SKM-1 treated with dmso at 0.1 percent for 144 hours (cell line): ENCODE measurements at regions not wholly inside any gene's neighbourhood (a gene's known extent, or its start where the extent isn't known, plus 50 kb on each side); places are given as distances from the start of the nearest gene placed in this dataset.
"Not testable (repeated sequence)": the region's sequence is repeated elsewhere in the genome, so short reads cannot be mapped to it uniquely, and the experiment has no call there.

Source experiments
- DNase-seq: peaks from one replicate; lab custom pipeline; 2025; ENCODE audit not compliant: unreplicated experiment; lab: John Stamatoyannopoulos, UW

GRCh38 chr1:146511047-146511777 lies 282.4 kb upstream of the NOTCH2NLA start:
- DNase-seq: not testable (repeated sequence)

GRCh38 chr1:146510248-146510983 lies 281.6 kb upstream of the NOTCH2NLA start:
- not testable (repeated sequence) for DNase-seq

- DNase-seq: not testable (repeated sequence)
Measured at GRCh38 chr1:146504121-146504520, 275.3 kb upstream of the NOTCH2NLA start.

GRCh38 chr1:146487555-146487954 lies 258.7 kb upstream of the NOTCH2NLA start:
- DNase-seq: not testable (repeated sequence)

- DNase-seq: not testable (repeated sequence)
Measured at GRCh38 chr1:146487155-146487554, 258.3 kb upstream of the NOTCH2NLA start.

- not testable (repeated sequence) for DNase-seq
Measured at GRCh38 chr1:146486300-146487014, 257.6 kb upstream of the NOTCH2NLA start.

GRCh38 chr1:146484195-146484594 lies 255.4 kb upstream of the NOTCH2NLA start:
- DNase-seq: not testable (repeated sequence)

- peak; percentile 8 for DNase-seq
Measured at GRCh38 chr1:146479188-146479587, 250.4 kb upstream of the NOTCH2NLA start.

GRCh38 chr1:146478125-146478720 lies 249.4 kb upstream of the NOTCH2NLA start:
- DNase-seq: peak; percentile 6

GRCh38 chr1:146475086-146475485 lies 246.3 kb upstream of the NOTCH2NLA start:
- DNase-seq: not testable (repeated sequence)

GRCh38 chr1:146474216-146474615 lies 245.4 kb upstream of the NOTCH2NLA start:
- DNase-seq: not testable (repeated sequence)

GRCh38 chr1:146472192-146472861 lies 243.5 kb upstream of the NOTCH2NLA start:
- DNase-seq: peak; percentile 40

- not testable (repeated sequence) for DNase-seq
Measured at GRCh38 chr1:146459939-146460338, 231.1 kb upstream of the NOTCH2NLA start.

GRCh38 chr1:146459308-146459707 lies 230.5 kb upstream of the NOTCH2NLA start:
- not testable (repeated sequence) for DNase-seq

GRCh38 chr1:146448877-146449246 lies 220.0 kb upstream of the NOTCH2NLA start:
- not testable (repeated sequence) for DNase-seq

- not testable (repeated sequence) for DNase-seq
Measured at GRCh38 chr1:146448212-146448876, 219.5 kb upstream of the NOTCH2NLA start.

GRCh38 chr1:146443871-146444222 lies 215.0 kb upstream of the NOTCH2NLA start:
- not testable (repeated sequence) for DNase-seq

GRCh38 chr1:146443088-146443870 lies 214.5 kb upstream of the NOTCH2NLA start:
- not testable (repeated sequence) for DNase-seq

GRCh38 chr1:146438543-146438942 lies 209.7 kb upstream of the NOTCH2NLA start:
- not testable (repeated sequence) for DNase-seq
